Thoracic aorta (tissue), 2 donors: ENCODE measurements at regions not wholly inside any gene's neighbourhood (a gene's known extent, or its start where the extent isn't known, plus 50 kb on each side); places are given as distances from the start of the nearest gene placed in this dataset.
"Not testable (repeated sequence)": the region's sequence is repeated elsewhere in the genome, so short reads cannot be mapped to it uniquely, and the experiment has no call there.

Experiments used
- ATAC-seq: fragments of 150-250 bp; one replicate; pipeline ENCODE4 v1.8.0; 2017; ENCODE audit warnings: low read depth; ENCODE audit not compliant: insufficient number of reproducible peaks, low FRiP score
- DNase-seq: peaks from one replicate; pipeline ENCODE4 v3.0.0-alpha.2; 2020; ENCODE audit warnings: low spot score
- H3K27ac ChIP-seq, 2 donors: fragments of 200-600 bp; sonication (generic); 1 replicate in 1 of 2; 2 replicates in 1 of 2; pipeline ENCODE4 v1.5.1; 2016; ENCODE audit warnings: mild to moderate bottlenecking in 2 of 2, moderate library complexity in 2 of 2
- H3K27me3 ChIP-seq: fragments of 200-600 bp; sonication (generic); replicated peaks from 2 replicates; pipeline ENCODE4 v1.6.0; 2016; ENCODE audit warnings: mild to moderate bottlenecking; ENCODE audit not compliant: insufficient read depth
- H3K36me3 ChIP-seq: fragments of 200-600 bp; sonication (generic); one replicate; pipeline ENCODE4 v1.5.1; 2016
- H3K4me1 ChIP-seq, 2 donors: fragments of 200-600 bp; sonication (generic); 1 replicate in 1 of 2; 2 replicates in 1 of 2; pipeline versions ENCODE4 v1.5.1 to v1.6.0; 2016; ENCODE audit warnings: low read depth in 2 of 2, mild to moderate bottlenecking in 1 of 2; ENCODE audit not compliant: control insufficient read depth in 1 of 2
- H3K4me3 ChIP-seq: fragments of 200-600 bp; sonication (generic); 2 replicates; pipeline ENCODE4 v1.5.1; 2016; ENCODE audit warnings: mild to moderate bottlenecking
- H3K9me3 ChIP-seq: fragments of 200-600 bp; sonication (generic); 2 replicates; pipeline ENCODE4 v1.5.1; 2016
- TF ChIP-seq, protein P1 (sequence below): fragments of 200-600 bp; sonication (generic); IDR thresholded peaks from one replicate; pipeline ENCODE4 v1.5.1; 2019; ENCODE audit warnings: antibody characterized with exemption

DNA sequence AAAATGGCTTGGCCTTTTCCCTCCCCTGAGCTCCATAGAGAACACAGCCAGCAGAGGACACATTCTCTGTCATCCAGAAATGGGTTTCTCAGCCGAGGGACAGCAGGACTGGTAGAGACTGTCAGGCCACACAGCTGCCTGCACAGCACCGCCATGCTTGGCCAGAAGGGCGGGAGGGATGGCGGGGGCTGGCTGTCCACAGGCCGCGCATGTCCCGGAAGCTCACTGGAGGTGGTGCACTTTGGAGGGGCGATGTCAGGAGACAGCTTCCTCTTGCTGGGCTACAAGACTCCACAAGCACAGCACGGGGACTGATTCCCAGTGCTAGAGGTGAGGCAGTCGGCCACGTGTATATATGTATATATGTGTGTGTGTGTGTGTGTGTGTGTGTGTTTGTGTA lies 125.3 kb downstream of the GOLGA6L4 start:
- H3K9me3 ChIP-seq, H3K4me1 ChIP-seq, ATAC-seq, DNase-seq, H3K27ac ChIP-seq, H3K4me3 ChIP-seq, H3K27me3 ChIP-seq, H3K36me3 ChIP-seq: not testable (repeated sequence)

DNA sequence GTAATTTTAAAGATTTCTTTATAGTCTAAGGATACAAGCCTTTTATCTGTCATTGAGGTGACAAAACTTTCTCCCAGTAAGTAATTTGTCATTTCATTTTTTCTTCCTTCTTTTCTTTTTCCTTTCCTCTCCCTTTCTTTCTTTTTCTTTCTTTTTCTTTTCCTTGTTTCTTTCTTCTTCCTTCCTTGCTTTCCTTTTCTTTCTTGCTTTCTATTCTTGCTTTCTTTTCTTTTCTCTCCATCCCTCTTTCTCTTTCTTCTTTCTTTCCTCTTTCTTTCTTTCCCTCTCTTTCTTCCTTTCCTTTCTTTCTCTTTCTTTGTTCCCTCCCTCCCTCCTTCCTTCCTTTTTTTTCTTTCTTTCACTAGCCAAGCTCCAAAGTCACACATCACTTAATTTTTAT lies 148.8 kb downstream of the GOLGA6L4 start:
- H3K27ac ChIP-seq, H3K9me3 ChIP-seq, H3K4me1 ChIP-seq, ATAC-seq, H3K36me3 ChIP-seq, H3K4me3 ChIP-seq, DNase-seq, H3K27me3 ChIP-seq: not testable (repeated sequence)

DNA sequence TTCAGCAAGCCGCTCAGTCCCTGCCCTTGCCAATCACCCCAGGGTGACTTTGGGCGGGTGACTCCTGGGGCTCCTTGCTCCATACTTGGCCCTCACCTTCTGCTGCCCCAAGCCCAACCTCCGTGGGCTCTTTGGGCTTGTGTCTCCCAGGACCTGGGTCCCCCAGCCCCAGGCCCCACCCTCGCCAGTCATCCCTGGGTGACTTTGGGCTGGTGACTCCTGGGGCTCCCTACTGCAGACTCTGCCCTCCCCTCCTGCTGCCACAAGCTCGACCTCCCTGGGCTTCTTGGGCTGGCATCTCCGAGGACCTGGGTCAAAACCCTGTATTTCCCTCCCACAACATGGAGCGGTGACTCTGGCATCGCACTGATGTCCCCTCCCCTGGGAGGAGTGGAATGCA lies 151.5 kb downstream of the GOLGA6L4 start:
- H3K4me3 ChIP-seq: no peak overlapping the region
- no peaks in the 10 kb centered on the region for H3K36me3 ChIP-seq
- DNase-seq (no peak), ATAC-seq (no peak)
- TF ChIP-seq, protein P1, sequence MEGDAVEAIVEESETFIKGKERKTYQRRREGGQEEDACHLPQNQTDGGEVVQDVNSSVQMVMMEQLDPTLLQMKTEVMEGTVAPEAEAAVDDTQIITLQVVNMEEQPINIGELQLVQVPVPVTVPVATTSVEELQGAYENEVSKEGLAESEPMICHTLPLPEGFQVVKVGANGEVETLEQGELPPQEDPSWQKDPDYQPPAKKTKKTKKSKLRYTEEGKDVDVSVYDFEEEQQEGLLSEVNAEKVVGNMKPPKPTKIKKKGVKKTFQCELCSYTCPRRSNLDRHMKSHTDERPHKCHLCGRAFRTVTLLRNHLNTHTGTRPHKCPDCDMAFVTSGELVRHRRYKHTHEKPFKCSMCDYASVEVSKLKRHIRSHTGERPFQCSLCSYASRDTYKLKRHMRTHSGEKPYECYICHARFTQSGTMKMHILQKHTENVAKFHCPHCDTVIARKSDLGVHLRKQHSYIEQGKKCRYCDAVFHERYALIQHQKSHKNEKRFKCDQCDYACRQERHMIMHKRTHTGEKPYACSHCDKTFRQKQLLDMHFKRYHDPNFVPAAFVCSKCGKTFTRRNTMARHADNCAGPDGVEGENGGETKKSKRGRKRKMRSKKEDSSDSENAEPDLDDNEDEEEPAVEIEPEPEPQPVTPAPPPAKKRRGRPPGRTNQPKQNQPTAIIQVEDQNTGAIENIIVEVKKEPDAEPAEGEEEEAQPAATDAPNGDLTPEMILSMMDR: no peak
- H3K27ac ChIP-seq: no peak overlapping the region
- no peaks in the 10 kb centered on the region for H3K27me3 ChIP-seq
- no peaks in the 10 kb centered on the region for H3K9me3 ChIP-seq
- H3K4me1 ChIP-seq: no peaks in the 10 kb centered on the region

DNA sequence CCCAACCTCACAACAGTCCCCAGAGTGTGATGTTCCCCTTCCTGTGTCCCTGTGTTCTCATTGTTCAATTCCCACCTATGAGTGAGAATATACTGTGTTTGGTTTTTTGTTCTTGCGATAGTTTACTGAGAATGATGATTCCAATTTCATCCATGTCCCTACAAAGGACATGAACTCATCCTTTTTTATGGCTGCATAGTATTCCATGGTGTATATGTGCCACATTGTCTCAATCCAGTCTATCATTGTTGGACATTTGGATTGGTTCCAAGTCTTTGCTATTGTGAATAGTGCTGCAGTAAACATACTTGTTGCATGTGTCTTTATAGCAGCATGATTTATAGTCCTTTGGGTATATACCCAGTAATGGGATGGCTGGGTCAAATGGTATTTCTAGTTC lies 152.6 kb downstream of the GOLGA6L4 start:
- not testable (repeated sequence) for H3K27me3 ChIP-seq, H3K4me3 ChIP-seq, H3K9me3 ChIP-seq, DNase-seq, H3K4me1 ChIP-seq, H3K27ac ChIP-seq, H3K36me3 ChIP-seq, ATAC-seq

DNA sequence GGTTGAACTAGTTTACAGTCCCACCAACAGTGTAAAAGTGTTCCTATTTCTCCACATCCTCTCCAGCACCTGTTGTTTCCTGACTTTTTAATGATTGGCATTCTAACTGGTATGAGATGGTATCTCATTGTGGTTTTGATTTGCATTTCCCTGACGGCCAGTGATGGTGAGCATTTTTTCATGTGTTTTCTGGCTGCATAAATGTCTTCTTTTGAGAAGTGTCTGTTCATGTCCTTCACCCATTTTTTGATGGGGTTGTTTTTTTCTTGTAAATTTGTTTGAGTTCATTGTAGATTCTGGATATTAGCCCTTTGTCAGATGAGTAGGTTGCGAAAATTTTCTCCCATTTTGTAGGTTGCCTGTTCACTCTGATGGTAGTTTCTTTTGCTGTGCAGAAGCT lies 153.1 kb downstream of the GOLGA6L4 start:
- H3K36me3 ChIP-seq, ATAC-seq, H3K27me3 ChIP-seq, DNase-seq, H3K27ac ChIP-seq, H3K9me3 ChIP-seq, H3K4me3 ChIP-seq, H3K4me1 ChIP-seq: not testable (repeated sequence)

DNA sequence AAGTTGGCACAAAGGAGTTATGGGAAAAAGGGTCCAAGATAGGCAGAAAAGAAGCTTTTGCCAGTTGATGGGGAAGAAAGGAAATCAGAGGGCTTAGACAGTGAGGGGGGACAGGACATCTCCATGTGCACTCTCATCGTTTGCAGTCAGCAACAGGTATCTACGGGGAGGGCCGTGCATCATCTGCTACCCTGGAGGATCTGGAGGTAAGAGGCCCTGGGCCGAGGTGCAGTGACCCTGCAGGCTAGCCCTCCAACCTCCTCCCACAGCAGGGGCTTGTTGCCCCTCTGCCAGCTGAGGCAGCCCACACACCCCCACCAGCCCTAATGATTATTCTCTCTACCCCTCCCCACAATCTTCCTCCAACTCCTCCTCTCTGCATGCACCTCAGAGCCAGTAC lies 154.8 kb downstream of the GOLGA6L4 start:
- H3K4me3 ChIP-seq, H3K9me3 ChIP-seq, H3K27me3 ChIP-seq, H3K36me3 ChIP-seq, DNase-seq, H3K27ac ChIP-seq, ATAC-seq, H3K4me1 ChIP-seq: not testable (repeated sequence)

DNA sequence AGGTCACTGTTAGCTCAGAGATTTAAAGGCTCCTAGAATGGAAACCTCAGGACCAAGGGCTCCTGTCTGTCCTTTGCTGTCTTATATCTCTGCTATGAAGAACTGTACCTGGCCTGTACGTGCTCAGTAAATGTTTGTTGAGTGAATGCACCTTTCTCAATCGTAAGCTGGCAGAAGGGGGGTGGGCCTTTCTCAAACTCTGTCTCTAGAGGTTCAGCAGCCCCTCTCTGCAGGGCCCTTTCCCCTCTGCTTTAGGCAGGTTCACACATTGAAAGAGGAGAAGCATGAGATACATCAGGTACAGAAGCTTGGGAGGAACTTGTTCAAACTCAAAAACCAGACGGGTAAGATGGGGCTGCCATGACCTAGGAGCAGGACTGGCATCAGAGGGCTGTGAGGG lies 155.6 kb downstream of the GOLGA6L4 start:
- Histone ChIP-seq H3K4me1 (no peaks in the 10 kb centered on the region), H3K27me3 (no peaks in the 10 kb centered on the region), H3K36me3 (no peaks in the 10 kb centered on the region), H3K9me3 (no peaks in the 10 kb centered on the region), H3K27ac (no peak overlapping the region), H3K4me3 (no peak overlapping the region)
- no peak for ATAC-seq
- TF ChIP-seq, protein P1: no peak
- no peak for DNase-seq

DNA sequence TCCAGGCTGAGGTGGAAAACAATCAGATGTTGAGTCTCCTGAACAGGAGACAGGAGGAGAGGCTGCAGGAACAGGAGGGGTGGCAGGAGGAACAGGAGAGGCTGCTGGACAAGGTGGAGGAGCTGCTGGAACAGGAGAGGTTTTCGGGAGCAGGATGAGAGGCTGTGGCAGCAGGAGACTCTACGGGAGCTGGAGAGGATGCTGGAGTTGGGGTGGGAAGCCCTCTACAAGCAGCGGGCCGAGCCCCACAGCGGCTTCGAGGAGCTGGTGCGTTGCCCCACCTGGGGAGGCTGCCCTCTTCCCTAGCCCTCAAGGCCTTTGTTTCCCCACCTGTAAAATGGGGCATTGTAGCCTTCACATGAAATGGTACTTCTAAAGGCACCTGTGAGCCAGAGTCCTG lies 156.4 kb downstream of the GOLGA6L4 start:
- ATAC-seq, H3K4me1 ChIP-seq, H3K27me3 ChIP-seq, H3K36me3 ChIP-seq, H3K27ac ChIP-seq, H3K4me3 ChIP-seq, H3K9me3 ChIP-seq, DNase-seq: not testable (repeated sequence)

DNA sequence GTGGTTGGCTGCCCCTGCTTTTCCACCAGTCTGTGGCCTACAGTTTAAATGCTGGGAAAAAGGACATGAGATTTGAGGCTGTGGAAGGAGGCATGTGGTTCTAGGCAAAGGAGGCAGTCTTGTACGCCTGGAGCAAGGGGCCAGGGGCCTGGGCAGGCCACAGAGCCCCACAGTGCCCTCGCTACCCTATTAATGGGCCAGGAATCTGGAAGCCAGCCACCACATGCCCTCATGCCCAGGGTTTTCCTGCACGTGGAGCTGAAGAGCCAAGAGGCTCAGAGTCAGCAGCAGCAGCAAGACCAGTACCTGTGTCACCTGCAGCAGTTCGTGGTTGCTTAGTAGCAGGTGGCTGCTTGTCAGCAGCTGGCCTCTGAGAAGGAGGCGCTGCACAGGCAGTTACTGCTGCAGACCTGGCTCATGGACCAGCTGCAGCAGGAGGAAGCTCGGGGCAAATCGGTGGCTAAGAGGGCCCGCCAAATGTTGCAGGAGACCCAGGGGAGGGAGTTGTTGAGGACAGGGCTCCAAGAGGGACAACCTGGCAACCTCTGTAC lies 157.9 kb downstream of the GOLGA6L4 start:
- H3K27ac ChIP-seq, H3K9me3 ChIP-seq, H3K4me1 ChIP-seq, H3K36me3 ChIP-seq, H3K27me3 ChIP-seq, H3K4me3 ChIP-seq, ATAC-seq, DNase-seq: not testable (repeated sequence)

DNA sequence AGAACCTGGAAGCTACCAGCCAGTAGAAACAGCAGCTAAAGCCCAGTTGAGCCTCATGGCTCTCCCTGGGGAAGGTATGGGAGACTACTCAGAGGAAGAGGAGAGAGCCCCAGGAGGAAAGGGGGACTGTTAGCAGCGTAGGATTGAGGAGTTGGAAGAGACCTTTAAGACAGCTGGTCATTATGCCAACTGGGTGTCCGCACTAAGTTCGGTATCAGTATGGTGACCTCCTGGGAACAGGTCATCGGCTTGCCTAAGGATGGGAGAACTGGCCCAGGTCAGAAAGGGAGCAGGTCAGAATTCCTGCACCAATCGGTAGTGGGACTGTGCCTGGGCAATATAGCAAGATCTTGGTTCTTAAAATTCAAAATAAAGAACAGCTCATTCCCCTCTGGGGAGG lies 158.4 kb downstream of the GOLGA6L4 start:
- H3K9me3 ChIP-seq, DNase-seq, H3K36me3 ChIP-seq, ATAC-seq, H3K27ac ChIP-seq, H3K4me3 ChIP-seq, H3K4me1 ChIP-seq, H3K27me3 ChIP-seq: not testable (repeated sequence)

DNA sequence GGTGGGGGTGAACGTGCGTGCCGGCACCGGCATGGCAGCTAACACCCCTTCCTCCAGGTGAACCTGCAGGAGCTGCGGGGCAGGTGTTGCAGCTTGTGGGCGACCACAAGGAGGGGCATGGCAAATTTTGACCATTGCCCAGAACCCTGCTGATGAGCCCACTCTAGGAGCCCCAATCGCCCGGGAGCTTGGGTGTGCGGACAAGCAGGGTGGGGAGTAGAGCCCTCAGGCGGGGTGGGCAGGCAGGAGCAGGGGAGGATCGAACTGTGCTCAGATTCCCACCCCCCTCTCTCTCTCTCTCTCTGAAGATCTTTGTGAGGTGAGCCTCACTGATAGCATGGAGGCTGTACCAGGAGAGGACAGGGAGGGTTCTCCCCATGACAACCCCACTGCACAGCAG lies 159.8 kb downstream of the GOLGA6L4 start:
- not testable (repeated sequence) for H3K36me3 ChIP-seq, H3K4me3 ChIP-seq, DNase-seq, H3K27me3 ChIP-seq, ATAC-seq, H3K4me1 ChIP-seq, H3K27ac ChIP-seq, H3K9me3 ChIP-seq
